OCI-LY3 (cell line): ENCODE measurements at regions not wholly inside any gene's neighbourhood (a gene's known extent, or its start where the extent isn't known, plus 50 kb on each side); places are given as distances from the start of the nearest gene placed in this dataset.

Source experiments
- CTCF ChIP-seq: fragments of 200-600, 300-600 bp; sonication (generic); IDR thresholded peaks from 2 replicates; pipeline ENCODE4 v1.5.1; 2014; ENCODE audit warnings: antibody characterized with exemption, low read length, low read depth
- EZH2phosphoT487 ChIP-seq: fragments of 200-600 bp; shearing (Covaris generic); IDR thresholded peaks from 2 replicates; pipeline ENCODE4 v1.6.1; 2018; ENCODE audit warnings: antibody characterized with exemption, mixed run types, low read depth

GRCh38 chr11:81036168-81036870 lies 1595.5 kb upstream of the TENM4 start:
- TF ChIP-seq CTCF (no peak), EZH2phosphoT487 (no peak)
